H9 (cell line): ENCODE measurements at regions not wholly inside any gene's neighbourhood (a gene's known extent, or its start where the extent isn't known, plus 50 kb on each side); places are given as distances from the start of the nearest gene placed in this dataset.

ENCODE experiments used
- DNase-seq: peaks from one replicate; pipeline ENCODE4 v3.0.0-alpha.2; 2017
- H2AFZ ChIP-seq: one replicate; pipeline ENCODE4 v1.6.1; 2013; ENCODE audit warnings: mild to moderate bottlenecking, low read length, control low read depth, moderate library complexity
- H2AK5ac ChIP-seq: 2 replicates; pipeline ENCODE4 v1.6.1; 2013; ENCODE audit warnings: low read length, control low read depth, mixed read lengths; ENCODE audit not compliant: insufficient read length
- H2BK120ac ChIP-seq: one replicate; pipeline ENCODE4 v1.6.1; 2013; ENCODE audit warnings: low read depth, mild to moderate bottlenecking, low read length, control low read depth, inconsistent platforms; ENCODE audit not compliant: poor library complexity, severe bottlenecking
- H2BK12ac ChIP-seq: 2 replicates; pipeline ENCODE4 v1.6.1; 2013; ENCODE audit warnings: low read length, control low read depth, mixed read lengths, low read depth; ENCODE audit not compliant: insufficient read length
- H2BK15ac ChIP-seq: 2 replicates; pipeline ENCODE4 v1.6.1; 2013; ENCODE audit warnings: low read depth, low read length, control low read depth
- H2BK20ac ChIP-seq: one replicate; pipeline ENCODE4 v1.6.1; 2013; ENCODE audit warnings: low read depth, mild to moderate bottlenecking, low read length, control low read depth, inconsistent platforms; ENCODE audit not compliant: poor library complexity, severe bottlenecking
- H2BK5ac ChIP-seq: 2 replicates; pipeline ENCODE4 v1.6.1; 2013; ENCODE audit warnings: low read length, control low read depth, mixed read lengths; ENCODE audit not compliant: insufficient read length
- H3K14ac ChIP-seq: 2 replicates; pipeline ENCODE4 v1.6.1; 2013; ENCODE audit warnings: low read length, control low read depth; ENCODE audit not compliant: insufficient read depth
- H3K18ac ChIP-seq: 2 replicates; pipeline ENCODE4 v1.6.1; 2013; ENCODE audit warnings: low read depth, mild to moderate bottlenecking, mixed read lengths, low read length, control low read depth; ENCODE audit not compliant: insufficient read length
- H3K23ac ChIP-seq: 2 replicates; pipeline ENCODE4 v1.6.1; 2013; ENCODE audit warnings: low read length, control low read depth, mixed read lengths, low read depth; ENCODE audit not compliant: insufficient read length
- H3K23me2 ChIP-seq: 2 replicates; pipeline ENCODE4 v1.6.1; 2013; ENCODE audit warnings: low read depth, mild to moderate bottlenecking, mixed read lengths, low read length, control low read depth; ENCODE audit not compliant: insufficient read length, poor library complexity, severe bottlenecking
- H3K27ac ChIP-seq: 2 replicates; pipeline ENCODE4 v1.5.1; 2013; ENCODE audit warnings: low read length, control low read depth, mixed read lengths, low read depth; ENCODE audit not compliant: insufficient read length
- H3K27me3 ChIP-seq: 2 replicates; pipeline ENCODE4 v1.6.1; 2013; ENCODE audit warnings: low read length, control low read depth, inconsistent platforms; ENCODE audit not compliant: insufficient read depth
- H3K4ac ChIP-seq: 2 replicates; pipeline ENCODE4 v1.6.1; 2013; ENCODE audit warnings: low read depth, mild to moderate bottlenecking, control low read depth, inconsistent platforms, low read length, moderate library complexity
- H3K4me1 ChIP-seq: 2 replicates; pipeline ENCODE4 v1.6.1; 2013; ENCODE audit warnings: low read length, control low read depth, inconsistent platforms; ENCODE audit not compliant: insufficient read depth
- H3K4me2 ChIP-seq: 2 replicates; pipeline ENCODE4 v1.6.1; 2013; ENCODE audit warnings: low read length, control low read depth, mixed read lengths; ENCODE audit not compliant: insufficient read length, insufficient read depth
- H3K56ac ChIP-seq: 2 replicates; pipeline ENCODE4 v1.6.1; 2013; ENCODE audit warnings: low read depth, mild to moderate bottlenecking, mixed read lengths, low read length, control low read depth; ENCODE audit not compliant: insufficient read length
- H3K79me1 ChIP-seq: 2 replicates; pipeline ENCODE4 v1.6.1; 2013; ENCODE audit warnings: low read depth, mild to moderate bottlenecking, moderate library complexity, low read length, control low read depth, inconsistent platforms; ENCODE audit not compliant: insufficient read depth, poor library complexity, severe bottlenecking
- H3K79me2 ChIP-seq: 2 replicates; pipeline ENCODE4 v1.6.1; 2013; ENCODE audit warnings: low read length, control low read depth, inconsistent platforms; ENCODE audit not compliant: insufficient read depth
- H3K9ac ChIP-seq: 2 replicates; pipeline ENCODE4 v1.6.1; 2013; ENCODE audit warnings: low read length, control low read depth, mixed read lengths; ENCODE audit not compliant: insufficient read length; ENCODE audit errors: extremely low read depth
- H3K9me3 ChIP-seq: one replicate; pipeline ENCODE4 v1.6.1; 2013; ENCODE audit warnings: low read depth, low read length, inconsistent platforms; ENCODE audit not compliant: control insufficient read depth
- H3T11ph ChIP-seq: one replicate; pipeline ENCODE4 v1.6.1; 2013; ENCODE audit warnings: mild to moderate bottlenecking, low read length, control low read depth, inconsistent platforms
- H4K20me1 ChIP-seq: one replicate; pipeline ENCODE4 v1.6.1; 2013; ENCODE audit not compliant: control insufficient read depth, insufficient read length, insufficient read depth
- H4K5ac ChIP-seq: 2 replicates; pipeline ENCODE4 v1.6.1; 2013; ENCODE audit warnings: low read depth, mild to moderate bottlenecking, mixed read lengths, low read length, control low read depth; ENCODE audit not compliant: insufficient read length
- H4K8ac ChIP-seq: replicated peaks from 2 replicates; pipeline ENCODE4 v1.6.1; 2013; ENCODE audit warnings: low read length, control low read depth, mixed read lengths, low read depth; ENCODE audit not compliant: insufficient read length
- H4K91ac ChIP-seq: 2 replicates; pipeline ENCODE4 v1.6.1; 2013; ENCODE audit warnings: low read depth, mild to moderate bottlenecking, moderate library complexity, mixed read lengths, low read length, control low read depth; ENCODE audit not compliant: insufficient read length
- H3K27ac Mint-ChIP-seq, 3 experiments: 2 replicates in 2 of 3; 3 replicates in 1 of 3; pipeline ENCODE4 v1.8.0; 2020 to 2021; ENCODE audit warnings: mixed read lengths in 3 of 3, mild to moderate bottlenecking in 1 of 3, moderate library complexity in 1 of 3
- H3K27me3 Mint-ChIP-seq: 2 replicates; pipeline ENCODE4 v1.8.0; 2021; ENCODE audit warnings: low read depth, mild to moderate bottlenecking, moderate library complexity, mixed read lengths
- H3K36me3 Mint-ChIP-seq, 3 experiments: 2 replicates in 2 of 3; 3 replicates in 1 of 3; pipeline ENCODE4 v1.8.0; 2020 to 2021; ENCODE audit warnings: low read depth in 3 of 3, mixed read lengths in 3 of 3; ENCODE audit not compliant: insufficient read depth in 1 of 3
- H3K4me1 Mint-ChIP-seq, 2 experiments: 2 replicates each; pipeline ENCODE4 v1.8.0; 2020; ENCODE audit warnings: mixed read lengths in 2 of 2
- H3K4me3 Mint-ChIP-seq, 2 experiments: 2 replicates in 1 of 2; 3 replicates in 1 of 2; pipeline ENCODE4 v1.8.0; 2020 to 2021; ENCODE audit warnings: mild to moderate bottlenecking in 2 of 2, mixed read lengths in 2 of 2, moderate library complexity in 1 of 2
- H3K9me3 Mint-ChIP-seq, 2 experiments: 2 replicates in 1 of 2; 3 replicates in 1 of 2; pipeline ENCODE4 v1.8.0; 2020; ENCODE audit warnings: mild to moderate bottlenecking in 2 of 2, mixed read lengths in 2 of 2, moderate library complexity in 1 of 2
- WGBS: extraction: QIAGEN DNeasy Blood & Tissue Kit; methylation state at CpG from one replicate; pipeline ENCODE4 v1.1.7; 2013; ENCODE audit warnings: missing lambda C conversion rate, low lambda C conversion rate, mixed read lengths; ENCODE audit not compliant: insufficient read length; ENCODE audit errors: extremely low coverage; 5-methylcytosine and 5-hydroxymethylcytosine counted together
- TF ChIP-seq, protein P1 (sequence below): fragments of 200-600 bp; sonication (generic); conservative IDR thresholded peaks from 3 replicates; pipeline ENCODE4 v1.8.0; 2021; ENCODE audit warnings: antibody characterized with exemption, mild to moderate bottlenecking

DNA sequence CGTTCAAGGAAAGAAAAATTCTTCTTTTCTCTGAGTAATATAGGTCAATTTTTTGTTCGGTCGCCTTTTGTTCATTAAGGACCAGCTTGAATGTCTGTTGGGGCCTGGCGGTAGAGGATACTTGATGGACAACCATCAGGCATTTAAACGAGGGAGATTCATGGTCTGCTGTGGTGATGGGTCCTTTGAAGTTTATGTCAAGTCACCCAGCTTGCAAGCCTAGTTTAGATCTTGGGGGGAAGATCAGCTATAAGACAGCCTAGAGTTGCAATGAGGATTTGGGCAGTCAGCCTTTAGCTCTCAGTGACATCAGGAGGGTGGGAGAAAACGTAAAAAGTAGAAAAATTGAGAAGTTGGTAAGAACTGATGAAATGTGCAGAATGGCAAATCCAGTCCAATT lies 80.2 kb upstream of the SPRY4 start:
- H4K5ac ChIP-seq: no peak overlapping the region
- H4K8ac ChIP-seq: no peak overlapping the region
- no peak overlapping the region for H2BK5ac ChIP-seq
- H3K4me1 ChIP-seq: peaks cover 10% of the 10 kb centered on the region; the same call in 1 of the 2 replicates
- H3K79me2 ChIP-seq: no peaks in the 10 kb centered on the region
- H3K27ac Mint-ChIP-seq: no peak overlapping the region
- H4K91ac ChIP-seq: no peak overlapping the region
- no peaks in the 10 kb centered on the region for H3K9me3 ChIP-seq
- H2BK15ac ChIP-seq: no peak overlapping the region
- no peak overlapping the region for H2AK5ac ChIP-seq
- H3K14ac ChIP-seq: no peak overlapping the region
- H3K4me1 Mint-ChIP-seq: peaks cover 26 to 32% of the 10 kb centered on the region in 2 experiments
- no CpG with 5 or more reads among the region's 6 CpGs for WGBS
- no peaks in the 10 kb centered on the region for H3K79me1 ChIP-seq
- H3K18ac ChIP-seq: no peak overlapping the region
- no peaks in the 10 kb centered on the region for H3K9me3 Mint-ChIP-seq
- no peak overlapping the region for H3K23ac ChIP-seq
- H3K9ac ChIP-seq: no peak overlapping the region
- no peak for DNase-seq
- no peak overlapping the region for H3K4me2 ChIP-seq
- no peak overlapping the region for H2BK120ac ChIP-seq
- H3K27me3 ChIP-seq: no peaks in the 10 kb centered on the region
- H3K4me3 Mint-ChIP-seq: no peak overlapping the region
- no peak overlapping the region for H2BK20ac ChIP-seq
- TF ChIP-seq, protein P1, sequence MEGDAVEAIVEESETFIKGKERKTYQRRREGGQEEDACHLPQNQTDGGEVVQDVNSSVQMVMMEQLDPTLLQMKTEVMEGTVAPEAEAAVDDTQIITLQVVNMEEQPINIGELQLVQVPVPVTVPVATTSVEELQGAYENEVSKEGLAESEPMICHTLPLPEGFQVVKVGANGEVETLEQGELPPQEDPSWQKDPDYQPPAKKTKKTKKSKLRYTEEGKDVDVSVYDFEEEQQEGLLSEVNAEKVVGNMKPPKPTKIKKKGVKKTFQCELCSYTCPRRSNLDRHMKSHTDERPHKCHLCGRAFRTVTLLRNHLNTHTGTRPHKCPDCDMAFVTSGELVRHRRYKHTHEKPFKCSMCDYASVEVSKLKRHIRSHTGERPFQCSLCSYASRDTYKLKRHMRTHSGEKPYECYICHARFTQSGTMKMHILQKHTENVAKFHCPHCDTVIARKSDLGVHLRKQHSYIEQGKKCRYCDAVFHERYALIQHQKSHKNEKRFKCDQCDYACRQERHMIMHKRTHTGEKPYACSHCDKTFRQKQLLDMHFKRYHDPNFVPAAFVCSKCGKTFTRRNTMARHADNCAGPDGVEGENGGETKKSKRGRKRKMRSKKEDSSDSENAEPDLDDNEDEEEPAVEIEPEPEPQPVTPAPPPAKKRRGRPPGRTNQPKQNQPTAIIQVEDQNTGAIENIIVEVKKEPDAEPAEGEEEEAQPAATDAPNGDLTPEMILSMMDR: no peak
- H3K36me3 Mint-ChIP-seq: no peaks in the 10 kb centered on the region
- no peak overlapping the region for H2AFZ ChIP-seq
- H3K27me3 Mint-ChIP-seq: no peaks in the 10 kb centered on the region
- H4K20me1 ChIP-seq: no peaks in the 10 kb centered on the region
- no peaks in the 10 kb centered on the region for H3K23me2 ChIP-seq
- H3K27ac ChIP-seq: no peak overlapping the region
- H3K56ac ChIP-seq: no peak overlapping the region
- no peak overlapping the region for H2BK12ac ChIP-seq
- H3K4ac ChIP-seq: no peak overlapping the region
- no peak overlapping the region for H3T11ph ChIP-seq
